Fibroblast of lung (primary cell): ENCODE measurements at regions not wholly inside any gene's neighbourhood (a gene's known extent, or its start where the extent isn't known, plus 50 kb on each side); places are given as distances from the start of the nearest gene placed in this dataset.

Experiments used
- CTCF ChIP-seq, 2 donors: IDR thresholded peaks in 1 of 2; conservative IDR thresholded peaks in 1 of 2; 1 replicate in 1 of 2; 2 replicates in 1 of 2; pipeline ENCODE4 v1.5.1; 2011 to 2012; ENCODE audit warnings: low read length in 2 of 2, control low read depth in 1 of 2, inconsistent platforms in 1 of 2, low read depth in 1 of 2, mild to moderate bottlenecking in 1 of 2
- EZH2 ChIP-seq: IDR thresholded peaks from 2 replicates; pipeline ENCODE4 v1.5.1; 2012; ENCODE audit warnings: low read length, control low read depth, mild to moderate bottlenecking; ENCODE audit errors: missing control alignments

GRCh38 chr5:143920772-143921171 is 108.8 kb downstream of the HMHB1 start:
- TF ChIP-seq CTCF (conservative IDR thresholded peaks at IDR 0.05 in 1 of 2, IDR thresholded peaks at IDR 0.05 in 1 of 2; ENCODE audit: low read depth in 1 of 2, low read length in 2 of 2) (no peak), EZH2 (no peak)
